HUDEP-2 (cell line): ENCODE measurements at regions not wholly inside any gene's neighbourhood (a gene's known extent, or its start where the extent isn't known, plus 50 kb on each side); places are given as distances from the start of the nearest gene placed in this dataset.

Experiments
- DNase-seq, 76 experiments: peaks; one replicate each; lab custom pipeline; 2025; ENCODE audit not compliant: unreplicated experiment in 76 of 76; lab: John Stamatoyannopoulos, UW

DNA sequence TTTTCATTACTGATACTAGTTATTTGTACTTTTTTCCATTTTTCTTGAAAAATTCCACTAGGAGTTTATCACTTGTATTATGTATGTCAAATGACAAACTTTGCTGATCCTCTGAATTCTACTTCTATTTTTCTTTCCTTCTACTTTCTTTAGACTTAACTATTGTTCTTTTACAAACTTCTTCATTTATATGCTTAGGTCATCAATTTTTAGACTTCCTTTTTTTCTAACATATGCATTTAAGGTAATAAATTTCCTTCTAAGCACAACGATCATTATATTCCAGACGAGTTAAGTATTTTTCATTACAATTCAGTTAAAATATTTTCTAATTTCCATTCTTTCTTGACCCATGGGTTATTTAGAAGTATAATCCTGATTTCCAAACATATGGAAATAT, 240.8 kb downstream of the NHLRC3 start:
- no peak for DNase-seq

DNA sequence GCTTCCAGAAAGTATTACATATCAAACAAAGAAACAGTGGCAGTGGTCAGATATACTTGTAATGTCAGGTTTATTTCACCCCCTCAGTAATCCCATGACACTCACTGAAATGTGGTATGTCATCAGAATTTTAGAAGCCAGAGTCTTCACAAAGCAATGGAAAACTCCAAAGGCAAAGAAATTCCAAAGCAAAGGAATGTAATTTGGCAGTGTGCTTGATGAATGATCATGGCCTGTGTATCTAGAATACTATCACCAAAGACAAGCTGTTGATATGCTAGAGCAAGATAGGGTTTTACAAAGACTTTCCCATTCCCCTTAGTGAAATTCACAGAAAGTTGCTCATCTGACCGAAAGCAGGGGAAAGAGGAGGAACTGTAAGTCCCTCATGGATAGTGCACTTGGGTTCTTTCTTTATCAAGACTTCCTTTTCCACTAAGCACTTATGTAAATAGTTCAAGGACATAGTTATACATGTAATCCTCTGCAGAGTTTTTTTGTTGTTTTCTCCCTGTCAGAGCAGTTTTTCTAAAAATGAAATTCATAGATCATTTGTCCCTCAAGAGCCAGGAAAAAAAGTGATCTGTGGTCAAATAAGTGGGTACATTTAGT, 243.4 kb downstream of the NHLRC3 start:
- no peak for DNase-seq

- DNase-seq: no peak
Observed at GRCh38 chr13:39282400-39282972, 244.2 kb downstream of the NHLRC3 start.

- DNase-seq: no peak
Observed at GRCh38 chr13:39283072-39283471, 244.8 kb downstream of the NHLRC3 start.

DNA sequence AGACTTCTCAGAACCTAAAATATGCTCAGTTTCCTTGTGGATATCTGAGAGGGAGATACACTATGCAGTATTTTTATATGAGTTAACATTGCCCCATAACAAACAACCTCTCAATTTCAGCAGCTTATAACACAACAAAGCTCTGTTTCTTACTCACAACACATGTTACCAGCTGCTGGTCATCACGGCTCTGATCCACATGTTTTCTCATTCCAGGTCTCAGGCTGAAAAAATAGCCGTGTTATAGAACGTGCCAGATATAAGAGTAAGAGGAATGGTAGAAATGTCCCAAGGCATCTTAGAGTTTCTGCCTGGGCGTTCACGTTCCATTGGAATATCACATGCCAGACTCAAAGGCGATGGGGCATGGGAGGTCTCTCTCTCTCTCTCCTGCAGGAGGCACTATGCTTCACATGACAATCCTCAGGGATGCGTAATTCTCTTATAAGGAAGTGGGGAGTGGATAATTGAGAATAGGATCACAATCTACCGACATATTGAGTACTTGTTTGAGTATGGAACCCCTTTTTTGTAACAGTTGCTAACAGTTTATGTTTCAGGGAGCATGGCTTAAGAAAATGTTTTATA, 246.6 kb downstream of the NHLRC3 start:
- no peak for DNase-seq
